HG03460 (cell line): ENCODE measurements at regions not wholly inside any gene's neighbourhood (a gene's known extent, or its start where the extent isn't known, plus 50 kb on each side); places are given as distances from the start of the nearest gene placed in this dataset.
"Not testable (repeated sequence)": the region's sequence is repeated elsewhere in the genome, so short reads cannot be mapped to it uniquely, and the experiment has no call there.

Experiments used
- ATAC-seq: cut with Tn5 transposase; IDR thresholded peaks from one replicate; pipeline ENCODE4 v1.9.1; 2021; ENCODE audit not compliant: unreplicated experiment

DNA sequence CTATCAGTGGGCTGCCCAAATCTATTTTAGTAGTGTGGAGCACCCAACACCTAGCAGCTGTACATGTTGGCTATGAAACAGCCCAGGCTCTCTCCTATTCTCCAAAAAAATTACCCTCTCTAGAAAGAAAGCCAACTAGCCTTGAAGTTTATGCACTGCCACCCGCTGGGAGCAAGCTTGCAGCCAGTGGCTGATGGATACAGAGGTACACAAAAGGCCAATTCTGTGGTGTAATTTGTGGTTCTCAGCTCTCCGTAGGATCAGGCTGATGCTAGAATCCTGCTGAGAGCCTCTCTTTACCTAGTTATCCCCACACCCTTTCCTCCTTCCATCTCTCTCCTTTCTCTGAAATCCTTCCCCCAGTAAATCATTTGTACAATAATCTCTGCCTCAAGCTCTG lies 1120.7 kb downstream of the DIAPH3 start:
- no peak for ATAC-seq

DNA sequence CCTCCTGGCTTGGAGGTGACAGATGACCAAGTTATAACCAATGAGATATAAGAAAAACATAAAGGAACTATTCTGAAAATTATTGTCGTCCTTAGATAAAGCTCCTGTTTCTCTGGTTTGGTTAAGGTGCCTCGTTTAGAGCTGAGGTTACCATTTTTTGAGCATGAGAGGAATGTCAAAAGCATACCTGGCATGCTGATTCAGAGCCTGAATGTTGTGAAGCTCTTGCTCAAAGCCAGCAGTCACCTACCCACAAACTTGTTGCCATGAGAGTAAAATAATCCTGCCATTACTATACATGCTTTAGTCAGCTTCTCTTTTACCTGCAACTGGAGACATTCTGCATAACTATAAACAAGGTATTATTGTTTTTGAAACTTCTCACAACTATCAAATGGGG lies 1116.2 kb downstream of the DIAPH3 start:
- ATAC-seq: no peak

DNA sequence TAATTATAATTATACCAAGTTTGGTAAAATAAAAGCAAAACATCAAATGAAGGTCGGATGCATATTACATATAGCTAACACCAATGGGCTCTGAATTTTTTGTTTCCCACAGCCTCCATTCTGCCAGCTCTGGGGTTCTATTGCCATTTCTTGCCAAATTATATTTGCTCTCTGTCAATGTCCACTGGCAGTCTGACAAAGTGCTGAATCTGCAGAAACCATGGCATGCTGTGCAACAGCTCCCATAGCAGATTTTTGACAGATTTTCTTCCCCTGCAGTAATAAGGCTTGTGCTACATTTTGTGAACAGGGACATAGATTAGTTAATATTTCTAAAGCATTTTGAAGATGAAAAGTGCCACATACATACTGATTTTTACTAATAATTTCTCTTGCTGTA lies 1102.1 kb downstream of the DIAPH3 start:
- no peak for ATAC-seq

DNA sequence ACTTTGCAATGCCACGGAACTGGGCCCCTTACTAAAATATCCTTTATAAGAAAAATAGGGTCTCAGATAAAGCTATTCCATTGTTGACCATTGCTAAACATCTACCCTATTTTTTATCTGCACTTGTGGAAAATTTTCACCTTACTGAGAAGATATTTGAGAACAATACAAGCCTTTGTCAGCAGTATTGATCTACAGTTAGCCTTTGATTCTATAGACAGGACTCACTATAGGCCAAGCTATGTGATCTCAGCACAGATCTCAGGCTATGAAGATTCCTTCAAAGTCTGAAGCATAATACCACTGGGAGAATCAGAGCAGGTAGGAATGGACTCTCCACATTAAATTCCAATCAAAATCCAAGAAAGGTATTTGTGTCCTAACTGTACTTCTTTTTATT lies 1099.7 kb downstream of the DIAPH3 start:
- ATAC-seq: no peak

DNA sequence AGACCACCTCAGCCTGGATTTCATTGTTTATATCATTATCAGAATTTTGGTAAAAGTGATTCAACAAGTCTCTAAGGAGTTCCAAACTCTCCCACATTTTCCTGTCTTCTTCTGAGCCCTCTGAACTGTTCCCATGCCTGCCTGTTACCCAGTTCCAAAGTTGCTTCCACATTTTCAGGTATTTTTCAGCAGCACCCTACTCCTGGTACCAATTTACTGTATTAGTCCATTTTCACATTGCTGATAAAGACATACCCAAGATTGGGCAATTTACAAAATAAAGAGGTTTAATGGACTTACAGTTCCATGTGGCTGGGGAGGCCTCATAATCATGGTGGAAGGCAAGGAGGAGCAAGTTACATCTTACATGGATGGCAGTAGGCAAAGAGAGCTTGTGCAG lies 1087.3 kb downstream of the DIAPH3 start:
- ATAC-seq: not testable (repeated sequence)

DNA sequence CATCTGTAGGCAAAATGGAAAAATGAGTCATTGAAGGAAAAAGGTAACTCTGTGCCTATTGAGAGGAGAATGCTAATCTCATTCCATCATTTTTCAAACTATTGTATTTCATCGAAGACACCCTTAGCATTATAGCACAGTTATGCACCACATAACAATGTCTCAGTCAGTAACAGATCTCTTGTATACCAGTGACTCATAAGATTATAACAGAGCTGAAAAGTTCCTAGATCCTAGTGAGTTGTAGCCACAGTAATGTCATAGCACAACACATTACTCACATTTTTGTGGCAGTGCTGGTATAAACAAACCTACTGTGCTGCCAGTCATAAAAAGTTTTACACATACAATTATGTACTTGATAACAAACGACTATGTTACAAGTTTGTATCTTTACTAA lies 1077.6 kb downstream of the DIAPH3 start:
- no peak for ATAC-seq

DNA sequence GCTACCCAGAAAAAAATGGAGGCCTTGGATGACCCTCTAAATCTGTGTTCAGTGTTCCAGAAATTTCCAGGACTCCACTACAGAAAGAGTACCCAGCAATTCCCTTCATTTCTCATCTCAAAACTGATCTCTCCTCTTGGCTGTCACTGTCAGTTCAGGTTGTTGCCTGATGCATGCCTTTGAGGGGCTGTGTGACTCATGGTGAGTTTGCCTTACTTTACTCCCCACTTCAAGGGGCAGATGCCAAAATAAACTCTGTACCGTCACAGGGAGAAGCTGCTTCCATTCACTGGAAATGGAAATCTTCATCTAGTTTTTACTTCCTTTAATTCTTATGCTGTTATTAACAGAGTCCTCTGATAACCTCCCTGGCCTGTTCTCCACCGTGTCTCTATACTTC lies 1075.0 kb downstream of the DIAPH3 start:
- no peak for ATAC-seq

DNA sequence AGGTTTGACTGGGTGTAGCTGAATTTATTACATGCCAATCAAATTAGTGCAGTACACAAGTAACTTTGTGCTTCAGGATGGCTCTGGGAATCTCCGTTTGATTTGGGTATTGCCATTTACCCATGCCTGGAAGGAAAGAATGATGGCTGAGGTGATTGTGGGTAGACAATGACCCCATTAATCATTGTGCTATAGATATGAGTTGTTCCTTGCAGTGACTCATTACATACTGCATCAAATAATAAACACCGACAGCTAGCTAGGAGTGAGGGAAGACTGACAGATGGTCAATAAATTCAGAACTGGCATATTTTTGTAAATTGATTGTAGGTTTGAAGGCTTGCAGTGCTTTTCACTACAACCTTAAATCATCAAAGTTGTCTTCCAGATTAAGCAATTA lies 1069.5 kb downstream of the DIAPH3 start:
- no peak for ATAC-seq

DNA sequence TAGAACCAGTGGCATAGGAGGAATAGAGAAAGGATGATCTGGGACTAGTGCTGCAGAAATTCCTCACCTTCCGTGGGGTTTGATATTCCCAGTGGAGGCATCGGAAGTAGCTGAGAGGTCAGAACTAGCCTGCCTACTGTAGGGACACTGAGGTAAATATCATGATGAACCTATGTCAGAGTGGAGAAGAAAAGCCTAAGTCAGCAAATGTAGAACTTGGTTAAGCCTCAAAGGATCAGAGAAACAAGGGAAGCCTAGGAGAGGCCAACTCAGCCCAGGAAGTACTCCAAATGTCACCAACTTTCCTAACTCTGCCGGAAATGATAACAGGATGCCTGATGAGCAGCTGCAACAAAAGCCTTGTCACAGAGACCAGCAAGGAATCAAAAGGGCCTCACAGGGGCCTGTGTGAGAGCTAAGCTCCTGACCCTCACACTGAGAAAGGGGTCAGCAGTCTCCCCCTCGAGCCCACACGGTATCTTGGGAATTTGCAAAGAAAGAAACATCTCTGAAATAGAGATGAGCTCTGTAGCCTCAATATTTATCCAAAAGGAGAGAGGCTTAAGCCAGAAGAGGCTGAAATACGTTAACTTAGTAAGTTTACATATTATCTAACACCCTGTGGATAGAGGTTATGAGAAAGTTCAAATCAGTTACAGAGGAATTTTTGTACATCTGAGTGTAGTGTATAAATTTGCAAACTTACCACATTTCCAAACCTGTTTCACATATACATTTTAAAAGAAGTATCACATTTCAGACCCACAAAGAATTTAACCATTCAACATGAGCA lies 1064.3 kb downstream of the DIAPH3 start:
- ATAC-seq: no peak

DNA sequence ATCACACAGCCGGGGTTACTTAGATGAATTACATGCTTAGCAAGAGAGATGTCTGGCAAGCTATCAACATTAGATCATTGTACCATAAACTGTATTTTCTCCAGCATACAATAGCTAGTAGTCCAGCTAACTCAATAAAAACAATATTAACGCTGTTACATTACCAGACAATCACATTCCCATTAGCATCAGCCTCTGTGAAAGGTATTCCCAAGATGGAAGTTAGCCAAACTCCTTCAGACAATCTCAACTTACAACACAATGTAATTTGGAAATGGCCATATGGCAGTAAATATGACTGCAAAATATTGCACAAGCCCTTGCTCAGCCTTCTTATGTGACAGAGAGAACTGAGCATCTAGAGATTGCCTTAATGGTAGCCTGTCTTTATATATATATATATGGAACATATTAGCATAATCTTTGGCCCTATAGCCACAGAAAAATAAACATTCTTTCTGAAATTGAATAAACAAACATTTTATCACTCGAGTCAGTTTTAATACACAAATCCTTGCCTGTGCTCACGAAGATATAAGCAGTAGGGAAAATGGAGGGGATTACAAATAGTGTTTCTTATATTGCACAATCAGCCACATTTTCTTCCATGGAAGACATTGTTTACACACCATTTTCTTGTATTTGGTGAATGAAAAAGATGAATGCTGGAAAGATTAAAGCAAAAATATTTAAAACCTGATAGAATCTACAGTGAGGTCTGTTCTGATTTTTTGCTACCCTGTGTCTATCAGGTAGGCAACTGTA lies 1060.5 kb downstream of the DIAPH3 start:
- ATAC-seq: no peak

DNA sequence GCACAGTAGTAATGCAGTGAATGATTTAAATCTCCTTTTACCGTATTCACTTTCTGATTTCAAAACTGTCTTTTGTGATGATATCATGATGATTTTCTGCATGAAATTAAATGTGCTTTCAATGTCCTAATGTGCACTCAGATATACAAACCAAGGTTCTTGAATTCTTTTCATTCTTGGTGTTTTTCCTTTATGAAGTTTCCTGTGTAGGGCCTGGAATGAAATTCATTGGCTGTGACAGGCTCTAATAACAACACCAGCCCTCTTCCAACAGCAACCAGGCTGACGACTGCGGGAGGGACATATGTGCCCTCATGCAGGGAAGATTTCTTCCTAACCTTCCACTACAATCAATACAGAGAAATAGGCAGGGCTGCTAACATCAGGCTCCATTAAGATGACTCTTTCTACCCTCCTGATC lies 1052.0 kb downstream of the DIAPH3 start:
- ATAC-seq: no peak

DNA sequence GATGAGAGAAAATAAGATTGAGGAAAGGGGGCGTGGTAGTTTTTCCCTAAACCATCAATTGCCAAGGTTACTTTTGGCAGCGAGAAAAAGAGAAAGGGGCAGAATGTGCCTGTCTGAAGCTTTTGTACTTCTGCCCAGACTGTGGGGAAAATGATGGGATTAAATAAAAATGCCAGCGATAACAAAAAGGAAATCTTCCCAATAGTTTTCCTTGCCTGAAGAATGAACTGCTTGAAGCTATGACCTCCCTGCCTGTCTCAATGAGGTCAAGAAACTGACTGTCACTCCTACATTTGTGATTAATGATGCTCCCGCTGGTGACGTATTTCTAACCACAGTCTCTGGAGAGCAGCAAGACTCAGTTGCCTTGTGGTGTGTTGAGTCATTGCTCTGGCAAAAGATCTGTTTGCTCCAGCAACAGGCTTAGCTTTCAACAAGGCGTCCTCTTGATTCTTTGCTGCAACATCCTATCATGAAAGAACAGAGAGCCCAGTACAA lies 1051.5 kb downstream of the DIAPH3 start:
- ATAC-seq: no peak

DNA sequence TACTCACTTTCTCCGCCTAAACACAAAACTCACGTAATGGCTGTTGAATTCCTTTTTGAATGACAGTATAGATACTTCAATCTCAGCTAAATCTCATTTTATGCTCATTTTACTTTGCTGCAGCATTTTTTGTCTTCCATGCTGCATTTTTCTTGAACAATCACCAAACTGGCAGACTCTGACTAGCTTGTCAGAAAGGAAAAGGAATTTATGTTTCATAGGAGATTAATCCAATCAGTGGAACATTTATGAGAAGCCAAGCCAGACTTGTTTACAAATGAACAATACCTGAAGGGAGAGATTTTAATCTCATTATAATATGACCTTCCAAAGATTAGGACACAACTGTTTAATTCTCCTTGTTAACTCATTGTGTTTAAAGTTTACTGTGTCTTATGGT lies 1044.3 kb downstream of the DIAPH3 start:
- no peak for ATAC-seq

DNA sequence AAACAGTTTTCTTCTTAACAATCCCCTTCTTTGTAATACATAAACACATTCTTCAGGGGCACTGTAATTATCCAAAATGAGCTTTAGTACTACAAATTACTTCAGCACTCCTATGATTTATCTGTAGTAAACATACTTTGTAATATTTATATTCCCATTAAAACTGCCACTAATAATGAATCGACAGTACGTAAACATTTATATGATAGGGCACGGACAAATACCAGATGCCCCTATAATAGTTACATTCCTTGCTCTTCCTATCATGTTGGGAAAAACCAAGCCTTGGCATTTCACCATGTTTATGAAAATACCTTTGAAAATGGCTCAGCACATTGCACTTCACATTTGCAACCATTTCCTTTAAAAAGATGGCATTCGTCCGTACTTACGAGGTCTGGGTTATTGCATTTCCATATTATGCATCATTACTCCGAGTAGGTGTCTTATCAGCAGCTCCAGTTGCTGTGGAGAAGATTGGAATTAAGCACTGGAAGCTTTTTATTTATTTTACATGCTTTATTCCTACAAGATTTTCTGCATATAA lies 1043.4 kb downstream of the DIAPH3 start:
- no peak for ATAC-seq

DNA sequence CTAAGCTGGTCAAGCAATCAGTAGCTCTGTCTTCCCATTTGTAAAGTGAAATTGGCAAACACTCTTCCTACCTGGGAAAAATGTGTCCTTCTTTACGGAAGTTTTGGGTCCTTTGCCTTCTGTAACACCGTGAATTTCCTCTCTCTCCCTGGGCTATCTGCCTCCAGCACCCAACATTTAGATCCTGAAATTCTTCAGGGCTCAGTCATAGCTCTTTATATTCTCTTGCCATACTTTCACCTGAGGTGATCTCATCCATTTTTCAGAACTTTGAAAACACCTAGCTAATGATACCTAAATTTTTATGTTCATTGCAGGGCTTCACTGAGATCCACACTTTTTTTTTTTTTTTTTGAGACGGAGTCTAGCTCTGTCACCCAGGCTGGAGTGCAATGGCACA lies 1042.2 kb downstream of the DIAPH3 start:
- ATAC-seq: no peak

DNA sequence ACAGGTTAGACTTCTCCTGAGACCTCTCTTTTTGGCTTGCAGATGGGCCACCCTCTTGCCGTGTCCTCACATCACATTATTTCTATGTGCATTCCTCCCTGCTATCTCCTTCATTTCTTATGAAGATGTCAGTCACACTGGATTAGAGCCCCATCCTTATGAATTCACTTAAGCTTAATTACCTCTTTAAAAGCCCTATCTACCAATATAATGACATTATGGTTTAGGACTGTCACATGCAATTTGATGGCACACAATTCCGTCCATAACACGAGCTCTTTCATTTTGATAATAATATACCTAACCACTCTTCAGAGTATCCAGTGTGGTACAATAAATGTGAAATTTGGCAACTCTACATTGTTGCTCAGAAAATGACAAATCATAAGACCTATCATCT lies 1037.3 kb downstream of the DIAPH3 start:
- ATAC-seq: no peak

DNA sequence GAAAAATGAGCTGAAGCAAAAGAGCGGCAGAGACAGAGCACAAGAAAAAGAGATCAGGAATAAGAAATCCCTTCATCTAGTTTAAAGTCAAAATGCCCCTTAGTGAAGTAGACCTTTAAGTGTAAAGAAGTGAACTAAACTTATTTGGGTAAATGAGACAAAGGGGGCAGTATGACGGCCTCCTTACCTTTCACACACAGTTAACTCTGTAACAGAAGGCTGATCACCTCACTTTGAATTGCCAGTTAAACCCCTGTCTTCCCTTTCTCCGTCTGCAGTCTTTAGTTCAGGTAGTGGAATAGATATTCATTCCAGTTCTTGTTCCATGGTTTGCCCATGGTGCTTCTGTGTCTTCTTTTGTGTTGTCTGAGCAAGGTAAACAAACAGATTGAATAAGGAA lies 1029.8 kb downstream of the DIAPH3 start:
- no peak for ATAC-seq

DNA sequence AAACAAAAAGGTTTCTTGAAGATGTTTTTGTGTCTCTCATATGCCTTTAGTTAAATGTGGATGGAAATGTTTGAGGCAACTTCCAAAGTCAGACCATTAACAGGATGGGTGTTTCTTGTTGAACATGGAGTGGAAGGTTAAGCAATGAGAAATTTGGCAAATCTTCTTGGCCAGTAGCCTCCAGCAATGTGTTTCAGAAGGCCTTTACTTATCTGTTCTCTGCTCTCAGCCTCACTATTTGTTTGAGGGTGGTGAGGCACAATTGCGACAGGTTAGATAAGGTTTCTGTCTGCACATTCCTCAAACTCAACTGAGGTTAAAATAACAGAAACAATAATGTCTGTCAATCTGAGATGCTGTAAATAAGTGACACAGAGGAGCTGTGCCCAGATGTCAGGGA lies 1019.0 kb downstream of the DIAPH3 start:
- ATAC-seq: no peak

DNA sequence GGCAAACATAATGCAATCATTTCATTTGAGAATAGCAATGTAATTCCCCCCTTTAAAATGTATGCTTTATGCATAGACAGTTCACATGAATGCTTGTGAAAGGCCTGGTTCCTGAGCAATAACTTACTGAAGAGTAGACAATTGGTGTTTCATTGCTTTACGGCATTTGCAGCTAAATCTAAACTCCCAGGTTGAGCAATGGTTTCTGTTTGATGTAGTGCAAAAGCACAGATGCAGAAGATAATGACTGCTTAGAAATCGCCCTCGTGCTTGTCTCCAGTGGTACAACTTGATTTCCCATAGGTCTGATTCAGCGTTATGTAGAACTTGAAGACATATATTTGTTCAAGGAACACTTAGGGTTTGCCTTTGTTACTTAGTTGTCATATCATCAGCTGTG lies 1018.3 kb downstream of the DIAPH3 start:
- ATAC-seq: no peak

DNA sequence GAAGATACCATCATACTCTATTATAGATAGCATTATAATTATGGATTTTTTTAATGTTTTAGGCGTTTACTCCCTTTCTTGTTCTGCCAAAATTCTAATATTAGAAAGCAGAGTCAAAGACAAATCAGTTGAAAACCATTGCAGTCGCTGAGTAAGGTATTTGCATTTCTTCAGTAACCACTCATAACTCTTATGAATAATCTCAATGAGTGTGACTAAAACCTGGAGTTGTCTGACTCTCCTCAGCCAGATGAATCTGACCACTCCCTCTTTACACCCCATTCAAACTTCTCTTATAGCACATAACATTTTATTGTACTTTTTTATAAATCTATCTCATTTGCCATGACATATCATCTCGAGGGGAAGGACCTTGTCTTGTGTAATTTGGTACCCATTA lies 1006.5 kb downstream of the DIAPH3 start:
- no peak for ATAC-seq

DNA sequence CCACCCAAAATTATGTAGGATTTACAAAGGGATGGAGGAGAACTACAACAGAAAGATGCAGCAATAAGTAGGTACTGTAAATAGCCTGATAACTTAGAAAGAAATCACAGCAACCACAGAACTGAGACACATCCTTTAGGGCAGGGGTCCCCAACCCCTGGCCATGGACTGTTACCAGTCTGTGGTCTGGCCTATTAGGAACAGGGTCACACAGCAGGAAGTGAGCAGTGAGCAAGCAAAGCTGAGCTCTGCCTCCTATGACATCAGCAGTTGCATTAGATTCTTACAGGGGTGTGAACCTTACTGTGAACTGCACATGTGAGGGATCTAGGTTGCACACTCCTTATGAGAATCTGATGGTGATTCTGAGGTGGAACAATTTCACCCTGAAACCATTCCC lies 997.6 kb downstream of the DIAPH3 start:
- ATAC-seq: no peak

DNA sequence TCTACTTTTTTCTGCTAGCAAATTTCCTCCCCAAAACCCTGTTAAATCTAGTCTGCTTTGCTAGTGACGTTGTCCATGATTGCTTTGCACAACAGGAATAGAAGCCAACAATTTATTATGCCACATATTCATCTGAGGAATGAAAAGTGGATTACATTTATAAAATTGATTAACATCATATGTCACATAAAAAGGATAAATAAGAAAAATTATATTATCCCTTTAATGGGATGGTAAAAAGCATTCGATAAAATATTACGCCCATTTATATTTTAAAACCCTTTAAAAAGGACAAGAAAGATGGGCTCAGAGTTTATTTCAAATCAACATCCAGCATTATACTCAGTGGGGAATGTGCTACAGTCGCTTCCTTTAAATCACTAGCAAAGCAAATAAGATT lies 991.7 kb downstream of the DIAPH3 start:
- no peak for ATAC-seq
